ENCODE measurements at regions not wholly inside any gene's neighbourhood (a gene's known extent, or its start where the extent isn't known, plus 50 kb on each side); places are given as distances from the start of the nearest gene placed in this dataset.

GRCh38 chr6:1091900-1092299 lies 220.0 kb upstream of the FOXQ1 start:
- no peak for DNase-seq (ENCODE audit: low spot score)
- Mint-ChIP-seq H3K4me3 (no peak overlapping the region), H3K27me3 (ENCODE audit: low read depth) (peaks cover 10% of the 10 kb centered on the region), H3K36me3 (no peaks in the 10 kb centered on the region), H3K27ac (no peak overlapping the region), H3K4me1 (0 out of 2 replicates have a peak, but pooled peaks cover 4% of the 10 kb centered on the region), H3K9me3 (peaks cover 3% of the 10 kb centered on the region; the same call in 1 of the 2 replicates)
- no peak for ATAC-seq
- ChIA-PET CTCF (no interaction called here), POLR2A (no interaction called here)
- no peak for TF ChIP-seq SMAD3 (CRISPR knock-in tag; IDR thresholded peaks at IDR 0.05; ENCODE audit: borderline replicate concordance)
- TF ChIP-seq AR (CRISPR knock-in tag; IDR thresholded peaks at IDR 0.05), result no peak
- no peak for TF ChIP-seq ZNF138 (CRISPR knock-in tag; conservative IDR thresholded peaks at IDR 0.05)
- no peak for TF ChIP-seq USF2 (CRISPR knock-in tag; IDR thresholded peaks at IDR 0.05)
- no peak for TF ChIP-seq KAT7 (CRISPR knock-in tag; IDR thresholded peaks at IDR 0.05; ENCODE audit: borderline replicate concordance)
- no peak for TF ChIP-seq GTF2I (CRISPR knock-in tag; conservative IDR thresholded peaks at IDR 0.05)
- TF ChIP-seq TEAD1 (CRISPR knock-in tag; IDR thresholded peaks at IDR 0.05), result no peak
- TF ChIP-seq ATF2 (CRISPR knock-in tag; IDR thresholded peaks at IDR 0.05; ENCODE audit: borderline replicate concordance, low read depth), result no peak
- no peak for TF ChIP-seq AFF4 (CRISPR knock-in tag; IDR thresholded peaks at IDR 0.05; ENCODE audit: borderline replicate concordance)

- TF ChIP-seq FOXK1 (CRISPR knock-in tag; IDR thresholded peaks at IDR 0.05) (no peak), ZNF396 (CRISPR knock-in tag; IDR thresholded peaks at IDR 0.05; ENCODE audit: borderline replicate concordance) (no peak)
- no peaks in the 10 kb centered on the region for H3K9me3 Mint-ChIP-seq
- CTCF ChIA-PET, result no interaction called here
- H3K27me3 Mint-ChIP-seq (ENCODE audit: low read depth), result no peaks in the 10 kb centered on the region
- ATAC-seq (no peak), DNase-seq (ENCODE audit: low spot score) (no peak)
- H3K4me3 Mint-ChIP-seq, result no peak overlapping the region
- H3K27ac Mint-ChIP-seq, result no peak overlapping the region
- POLR2A ChIA-PET, result no interaction called here
- H3K4me1 Mint-ChIP-seq, result 0 out of 2 replicates have a peak, but pooled peaks cover 4% of the 10 kb centered on the region
- no peaks in the 10 kb centered on the region for H3K36me3 Mint-ChIP-seq
These were observed 222.0 kb upstream of the FOXQ1 start for GRCh38 chr6:1089859-1090258.

- DNase-seq (ENCODE audit: low spot score) (no peak), ATAC-seq (no peak)
- no peak overlapping the region for H3K27ac Mint-ChIP-seq
- no peaks in the 10 kb centered on the region for H3K36me3 Mint-ChIP-seq
- H3K9me3 Mint-ChIP-seq, result no peaks in the 10 kb centered on the region
- H3K27me3 Mint-ChIP-seq (ENCODE audit: low read depth), result no peaks in the 10 kb centered on the region; the same call in 1 of the 2 replicates
- no peak overlapping the region for H3K4me3 Mint-ChIP-seq
- POLR2A ChIA-PET, result no interaction called here
- no peak for TF ChIP-seq GABPB1 (CRISPR knock-in tag; IDR thresholded peaks at IDR 0.05)
- no peak for TF ChIP-seq MXD4 (CRISPR knock-in tag; IDR thresholded peaks at IDR 0.05; ENCODE audit: borderline replicate concordance)
- TF ChIP-seq KAT7 (CRISPR knock-in tag; IDR thresholded peaks at IDR 0.05; ENCODE audit: borderline replicate concordance), result no peak
- no peak for TF ChIP-seq ZNF219 (CRISPR knock-in tag; IDR thresholded peaks at IDR 0.05; ENCODE audit: borderline replicate concordance)
- TF ChIP-seq ZNF317 (CRISPR knock-in tag; IDR thresholded peaks at IDR 0.05; ENCODE audit: borderline replicate concordance, low read depth), result no peak
- TF ChIP-seq ATF2 (CRISPR knock-in tag; IDR thresholded peaks at IDR 0.05; ENCODE audit: borderline replicate concordance, low read depth), result no peak
- TF ChIP-seq SP1 (CRISPR knock-in tag; conservative IDR thresholded peaks at IDR 0.05), result no peak
- no peak for TF ChIP-seq AR (CRISPR knock-in tag; IDR thresholded peaks at IDR 0.05)
- TF ChIP-seq IRF2 (CRISPR knock-in tag; IDR thresholded peaks at IDR 0.05; ENCODE audit: borderline replicate concordance, low read depth), result no peak
- 0 out of 2 replicates have a peak, but pooled peaks cover 4% of the 10 kb centered on the region for H3K4me1 Mint-ChIP-seq
- CTCF ChIA-PET, result no interaction called here
These were observed 223.4 kb upstream of the FOXQ1 start for GRCh38 chr6:1088492-1089001.
